ENCODE measurements at regions not wholly inside any gene's neighbourhood (a gene's known extent, or its start where the extent isn't known, plus 50 kb on each side); places are given as distances from the start of the nearest gene placed in this dataset.

DNA sequence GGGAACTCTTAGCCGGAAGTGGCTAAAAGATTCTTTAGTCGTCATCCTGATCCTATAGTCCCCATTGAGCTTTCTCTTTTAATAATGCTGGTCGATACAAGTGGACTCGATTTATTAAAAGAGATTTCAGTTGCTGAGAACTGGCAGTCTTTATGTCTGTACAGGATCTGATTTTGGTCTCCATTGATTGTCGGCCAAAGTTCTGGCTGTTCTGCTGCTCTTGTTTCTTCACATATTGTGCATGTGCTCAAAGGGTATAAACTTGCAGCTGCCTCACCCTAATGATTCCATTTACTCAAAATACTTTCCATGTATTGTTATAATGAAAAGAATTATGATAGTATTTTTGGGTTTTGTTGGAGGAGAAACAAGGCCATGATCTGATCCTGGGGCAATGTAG is 100.7 kb upstream of the CTTNBP2 start:
- no peak for DNase-seq (ENCODE audit: low spot score)

DNA sequence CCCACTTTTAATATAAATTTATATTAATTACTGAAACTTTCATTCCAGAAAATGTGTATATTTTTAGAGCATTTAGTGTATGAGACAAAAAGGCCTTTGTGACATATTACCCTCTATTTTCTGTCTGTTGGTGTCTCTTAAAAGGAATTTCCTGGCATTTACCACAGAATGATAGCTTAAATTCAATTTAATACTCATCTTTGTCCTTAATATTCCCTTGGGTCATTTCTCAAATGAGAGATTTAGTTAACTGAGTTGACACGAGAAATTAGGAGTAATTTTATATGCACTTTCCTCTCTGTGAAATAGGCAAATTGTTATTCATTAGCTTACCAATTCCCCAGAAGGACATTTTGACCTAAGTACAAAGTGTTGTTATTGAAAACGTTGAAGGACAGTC is 101.7 kb upstream of the CTTNBP2 start:
- no peak for DNase-seq (ENCODE audit: low spot score)

DNA sequence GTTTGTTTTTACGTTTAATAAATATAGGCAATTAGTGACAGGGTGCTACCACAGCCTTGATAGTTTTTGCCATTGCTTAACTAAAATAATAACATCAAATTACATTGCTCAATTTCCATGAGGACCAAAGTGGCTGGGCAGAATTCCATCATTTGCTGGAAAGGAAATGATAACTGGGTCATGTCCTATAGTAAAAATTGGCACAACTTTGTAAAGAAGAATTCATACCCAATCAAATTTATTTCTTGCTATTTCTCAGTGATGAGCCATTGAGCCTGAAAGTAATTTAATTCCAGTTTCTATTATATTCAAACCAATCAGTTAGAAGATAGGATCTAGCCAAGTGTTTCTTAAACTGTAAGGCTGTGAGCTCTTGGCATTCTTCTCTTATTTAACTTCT is 102.2 kb upstream of the CTTNBP2 start:
- DNase-seq (ENCODE audit: low spot score): no peak

DNA sequence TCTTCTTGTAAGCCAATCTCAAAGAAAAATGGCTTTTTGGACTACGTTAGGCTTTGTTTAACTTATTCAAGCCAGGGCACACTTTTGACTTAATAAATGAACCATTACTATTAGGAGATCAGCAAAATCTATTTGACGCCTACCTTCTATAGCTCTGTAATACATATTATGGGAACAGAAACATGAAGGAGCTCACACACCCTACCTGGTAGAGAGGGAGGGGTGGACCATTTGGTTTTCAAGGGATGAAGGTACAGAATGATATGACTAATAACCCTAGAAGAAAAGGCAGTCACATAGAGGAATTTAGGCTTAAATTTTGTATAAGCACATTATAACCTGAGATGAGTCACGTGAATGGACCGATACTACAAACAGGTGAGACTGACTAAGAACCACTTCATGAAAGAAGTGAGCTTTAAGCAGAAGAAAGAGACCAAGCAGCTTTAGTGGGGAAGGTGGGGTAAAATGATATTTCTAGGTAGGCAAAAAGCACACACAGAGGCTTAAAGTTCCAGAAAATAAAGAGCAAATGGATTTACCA is 106.8 kb upstream of the CTTNBP2 start:
- DNase-seq (ENCODE audit: low spot score): no peak

DNA sequence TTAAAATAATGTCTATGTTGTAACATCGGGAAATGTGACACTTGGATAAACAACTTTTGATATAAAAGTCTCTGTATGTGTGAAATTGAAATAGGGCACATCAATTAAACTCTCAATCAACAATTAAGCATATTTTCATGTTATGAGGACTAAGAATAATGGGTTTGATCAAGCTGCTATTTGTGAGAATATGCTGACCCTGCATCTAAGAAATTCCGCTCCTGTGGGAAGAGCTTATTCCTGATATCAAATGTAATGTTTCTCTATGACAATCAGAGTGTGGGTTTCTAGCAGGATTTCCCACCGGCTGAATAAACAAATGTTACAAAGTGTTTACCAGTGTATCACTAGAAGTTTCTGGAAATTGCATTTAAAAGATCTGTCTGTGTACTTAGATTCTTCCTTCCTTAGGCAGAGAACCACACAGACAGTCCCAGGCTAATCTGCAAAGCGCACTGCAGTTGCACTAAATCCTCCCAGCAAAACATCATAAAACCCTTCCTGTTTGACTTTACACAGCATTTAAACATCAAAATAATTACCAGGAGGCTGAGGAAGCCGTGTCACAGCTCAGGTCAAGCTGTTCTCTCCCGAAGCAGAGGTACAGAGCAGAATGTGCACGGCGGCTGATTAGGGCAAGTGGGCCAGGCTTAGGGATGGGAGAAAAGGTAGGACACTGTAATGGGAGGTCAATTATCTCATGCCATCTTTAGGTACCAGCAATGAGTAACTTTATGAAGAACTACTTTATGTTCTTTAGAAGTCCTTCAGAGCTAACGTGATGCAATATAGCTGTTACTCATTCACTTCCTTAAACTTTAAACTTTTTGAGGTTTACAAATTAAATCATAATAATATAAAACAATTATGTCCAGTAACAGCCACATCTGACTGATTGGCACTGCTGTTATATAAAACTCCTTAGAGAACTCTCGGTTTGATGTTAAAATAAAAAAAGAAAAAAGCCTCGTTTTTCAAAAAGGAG is 109.1 kb upstream of the CTTNBP2 start:
- DNase-seq (ENCODE audit: low spot score): no peak

DNA sequence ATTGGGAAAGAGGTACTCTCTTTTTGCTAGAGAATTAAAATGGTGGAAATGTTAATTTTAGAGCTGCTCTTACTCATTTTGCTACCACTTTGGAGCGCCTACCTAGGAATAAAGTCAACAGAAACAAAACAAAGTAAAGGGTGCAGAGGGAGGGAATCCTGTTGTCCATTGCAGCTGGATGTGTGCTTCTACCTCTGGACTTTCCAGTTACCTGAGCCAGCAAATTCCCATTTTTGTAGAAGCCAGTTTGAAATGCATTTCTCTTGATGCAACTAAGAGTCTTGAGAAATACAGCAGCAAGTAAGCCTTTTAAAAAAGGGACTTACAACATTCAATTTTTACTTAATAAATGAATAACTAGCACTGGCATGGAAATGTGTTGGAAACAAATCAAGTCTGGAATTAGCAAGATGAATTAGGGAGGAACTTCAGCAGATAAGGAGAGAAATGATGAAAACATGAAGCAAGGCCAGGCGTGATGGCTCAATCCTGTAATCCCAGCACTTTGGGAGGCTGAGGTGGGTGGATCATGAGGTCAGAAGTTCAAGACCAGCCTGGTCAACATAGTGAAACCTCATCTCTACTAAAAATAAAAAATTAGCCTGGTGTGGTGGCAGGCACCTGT is 113.5 kb upstream of the CTTNBP2 start:
- DNase-seq (ENCODE audit: low spot score): no peak

DNA sequence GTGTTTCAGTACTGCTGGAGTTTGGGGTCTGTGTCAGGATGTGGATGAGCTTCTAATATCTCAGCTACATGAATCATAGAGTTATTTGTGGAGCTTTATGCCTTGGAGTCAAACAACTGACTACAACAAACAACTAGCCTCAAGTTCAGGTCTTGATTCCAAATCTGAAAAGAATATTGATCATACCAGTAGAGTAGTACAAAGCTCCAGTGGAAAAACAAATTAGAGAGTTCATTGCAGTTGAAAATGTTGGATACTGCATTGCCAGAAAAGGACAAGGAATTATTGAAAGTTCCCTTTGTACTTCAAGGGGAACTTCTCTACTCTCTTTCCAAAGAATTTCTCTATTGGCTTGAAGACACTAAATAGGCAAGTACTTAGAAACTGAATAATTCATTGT is 117.6 kb upstream of the CTTNBP2 start:
- DNase-seq (ENCODE audit: low spot score): no peak

DNA sequence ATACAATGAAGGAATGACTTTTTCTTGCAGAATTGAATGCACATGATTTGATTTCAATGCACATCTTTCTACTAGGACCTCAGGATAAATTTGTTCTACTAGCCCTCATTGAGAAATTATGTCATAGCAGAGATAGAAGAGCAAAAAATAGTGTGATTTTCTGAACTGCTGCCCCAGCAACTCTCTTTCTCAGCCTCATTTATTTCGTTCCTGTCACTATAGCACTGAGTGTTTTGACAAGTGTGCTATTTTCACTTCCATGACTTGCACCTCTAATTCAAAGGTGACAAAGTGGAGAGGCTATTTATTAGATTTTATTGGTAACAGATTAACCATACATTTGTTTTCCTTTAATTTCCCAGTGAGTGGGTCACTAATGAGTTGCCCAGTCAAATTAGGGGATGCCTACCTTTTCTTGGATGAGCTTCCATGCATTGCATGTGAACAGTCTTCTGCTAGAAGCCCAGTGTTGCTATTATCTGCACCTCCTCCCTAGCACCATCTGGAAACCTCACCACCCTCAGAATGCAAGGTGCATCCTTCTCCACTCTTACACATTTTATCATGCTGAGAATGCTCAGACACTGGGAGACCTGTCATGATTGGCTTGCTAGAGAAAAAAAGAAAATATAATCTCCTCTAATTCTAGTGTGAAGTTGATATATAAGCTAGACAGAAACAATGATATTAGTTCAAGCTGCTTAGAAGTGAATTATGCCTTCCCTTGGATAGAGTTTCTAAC is 119.6 kb upstream of the CTTNBP2 start:
- no peak for DNase-seq (ENCODE audit: low spot score)

DNA sequence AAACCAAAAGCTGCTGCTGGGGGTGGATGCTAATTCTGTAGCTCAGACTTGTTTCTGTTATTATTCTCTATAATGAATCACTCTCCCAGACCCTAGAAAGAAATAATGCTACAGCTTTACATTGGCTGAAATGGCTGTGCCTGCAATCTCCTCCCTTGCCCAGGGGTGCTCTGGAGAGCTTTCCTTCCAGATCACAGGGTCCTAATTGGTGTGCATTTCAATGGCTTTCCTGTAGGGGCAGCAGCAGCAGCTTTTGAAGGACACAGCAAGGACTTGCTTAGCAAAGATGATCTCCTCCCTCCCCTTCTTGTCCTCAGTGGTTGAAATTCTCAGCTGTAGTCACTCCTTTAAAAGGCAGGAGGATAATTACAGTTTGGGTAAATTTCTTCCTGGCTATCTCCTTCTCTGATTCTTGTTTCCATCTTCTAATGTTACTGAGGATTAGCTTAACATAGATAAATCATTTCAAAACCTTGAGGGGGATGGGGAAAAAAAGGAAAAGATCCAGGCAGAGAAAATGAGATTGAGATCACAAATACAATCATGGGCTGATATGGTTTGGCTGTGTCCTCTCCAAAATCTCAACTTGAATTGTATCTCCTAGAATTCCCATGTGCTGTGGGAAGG is 120.2 kb upstream of the CTTNBP2 start:
- peak; percentile 49 for DNase-seq (ENCODE audit: low spot score)

DNA sequence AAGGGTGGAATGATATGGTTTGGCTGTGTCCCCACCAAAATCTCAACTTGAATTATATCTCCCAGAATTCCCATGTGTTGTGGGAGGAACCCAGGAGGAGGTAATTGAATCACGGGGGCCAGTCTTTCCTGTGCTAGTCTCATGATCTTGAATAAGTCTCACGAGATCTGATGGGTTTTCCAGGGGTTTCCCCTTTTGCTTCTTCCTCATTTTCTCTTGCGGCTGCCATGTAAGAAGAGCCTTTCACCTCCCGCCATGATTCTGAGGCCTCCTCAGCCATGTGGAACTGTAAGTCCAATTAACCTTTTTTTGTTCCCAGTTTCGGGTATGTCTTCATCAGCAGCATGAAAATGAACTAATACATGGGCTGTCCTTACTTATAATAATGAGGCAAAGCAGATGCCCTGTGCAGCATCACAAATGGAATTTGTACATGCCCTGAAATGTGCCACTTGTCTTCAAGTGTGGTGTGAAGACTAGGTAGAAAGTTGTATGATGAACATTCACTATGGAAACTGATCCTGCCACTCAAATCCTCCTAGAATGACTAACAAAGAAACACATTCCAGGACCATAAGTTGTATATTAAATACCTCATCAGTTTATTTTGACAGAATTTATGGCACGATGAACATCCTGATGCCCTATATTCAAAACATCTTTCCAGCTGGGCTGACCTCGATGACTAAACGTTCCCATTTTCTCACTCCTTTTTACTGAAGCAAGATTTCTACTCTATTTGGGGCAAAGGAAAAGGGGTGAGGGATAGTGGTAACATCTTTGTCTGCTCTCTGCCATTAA is 122.8 kb upstream of the CTTNBP2 start:
- no peak for DNase-seq (ENCODE audit: low spot score)

DNA sequence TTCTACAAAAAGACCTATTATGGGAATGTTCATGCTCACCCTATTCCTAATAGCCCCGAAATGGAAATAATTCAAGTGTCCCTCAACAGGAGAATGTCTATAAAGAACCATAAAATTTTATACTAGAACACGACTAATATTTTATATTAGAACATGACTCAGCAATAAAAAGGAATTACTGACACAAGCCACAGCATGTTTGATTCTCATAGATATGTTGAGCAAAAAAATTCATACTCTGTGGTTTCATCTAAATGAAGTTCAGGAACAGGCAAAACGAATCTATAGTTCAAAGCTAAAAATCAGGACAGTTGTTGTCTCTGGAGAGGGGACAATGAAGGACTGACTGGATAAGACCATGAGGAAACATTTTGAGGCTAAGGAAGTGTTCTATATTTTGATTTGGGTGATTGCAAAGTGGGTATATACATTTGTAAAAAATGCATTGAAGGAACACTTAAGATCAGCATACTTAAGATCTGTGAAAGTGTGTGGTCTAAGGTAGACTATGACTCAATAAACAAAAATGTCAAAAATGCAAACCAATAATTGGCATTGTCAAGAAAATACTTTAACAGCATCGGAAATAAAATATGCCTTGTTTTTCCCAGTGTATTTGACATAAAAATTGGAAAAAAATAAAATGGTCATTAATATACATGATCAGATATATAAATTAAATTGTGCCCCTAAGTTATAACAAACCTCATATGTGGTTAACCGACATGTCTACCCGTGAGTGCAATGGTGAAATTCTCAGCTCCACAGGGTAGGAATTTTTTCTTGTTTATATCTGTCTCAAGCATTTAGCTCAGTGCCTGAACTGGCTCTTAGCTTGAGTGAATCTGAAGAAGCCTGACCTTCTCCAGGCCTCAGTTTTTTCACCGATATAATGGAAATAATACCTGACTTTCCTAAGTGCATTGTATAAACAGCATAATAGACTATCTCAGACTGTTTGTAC is 124.9 kb upstream of the CTTNBP2 start:
- DNase-seq (ENCODE audit: low spot score): no peak

DNA sequence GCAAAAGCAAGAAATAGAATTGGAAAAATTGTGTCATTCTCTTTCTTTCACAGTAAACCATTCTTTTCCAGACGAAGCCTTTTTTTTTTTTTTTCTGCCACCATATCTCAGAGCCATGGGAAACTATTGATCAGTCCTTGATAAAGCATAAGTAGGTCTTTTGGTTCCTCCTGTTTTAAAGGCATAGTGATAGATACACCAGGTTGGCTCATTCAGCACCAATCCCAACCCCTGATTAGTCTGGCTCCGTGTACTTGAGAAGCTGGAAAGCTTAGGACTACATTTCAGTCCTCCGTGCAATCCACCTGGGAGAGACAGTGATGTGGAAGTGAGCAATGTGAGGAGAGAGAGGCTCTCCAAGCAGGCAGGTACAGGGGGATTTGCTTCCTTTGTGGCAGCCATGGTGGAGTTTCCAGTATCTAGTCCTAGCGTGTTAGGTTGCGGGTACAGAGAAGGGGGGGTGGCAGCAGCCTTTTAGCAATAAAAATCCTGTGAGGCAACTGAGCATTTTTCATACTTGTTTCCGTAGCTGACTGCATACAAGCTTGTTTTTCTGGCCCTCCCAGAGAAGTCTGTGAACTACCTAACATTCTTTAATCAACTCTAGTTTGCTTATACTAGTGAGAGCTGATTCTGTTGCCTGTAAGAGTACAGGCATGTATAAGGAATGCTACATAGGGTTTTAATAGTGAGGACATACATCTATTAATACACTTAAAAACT is 127.4 kb upstream of the CTTNBP2 start:
- no peak for DNase-seq (ENCODE audit: low spot score)

DNA sequence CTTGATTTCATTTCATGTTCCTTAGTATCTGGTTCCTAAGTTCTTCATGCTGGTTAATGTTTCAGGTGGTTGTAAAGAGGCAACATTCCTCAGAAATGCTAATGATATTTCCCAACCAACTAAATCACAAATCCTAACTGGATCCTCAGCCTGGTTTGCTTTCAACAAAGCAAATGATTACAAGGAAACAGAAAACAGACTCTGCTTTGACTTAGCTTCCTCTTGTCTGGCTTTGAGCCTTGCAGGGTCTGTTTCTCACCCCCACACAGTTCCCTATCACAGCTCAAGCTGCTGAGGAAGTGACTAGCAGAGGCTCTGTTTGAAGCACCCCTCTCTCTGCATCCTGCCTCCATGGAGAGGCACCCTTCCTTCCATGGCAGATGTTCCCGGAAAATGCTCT is 130.2 kb upstream of the CTTNBP2 start:
- no peak for DNase-seq (ENCODE audit: low spot score)

DNA sequence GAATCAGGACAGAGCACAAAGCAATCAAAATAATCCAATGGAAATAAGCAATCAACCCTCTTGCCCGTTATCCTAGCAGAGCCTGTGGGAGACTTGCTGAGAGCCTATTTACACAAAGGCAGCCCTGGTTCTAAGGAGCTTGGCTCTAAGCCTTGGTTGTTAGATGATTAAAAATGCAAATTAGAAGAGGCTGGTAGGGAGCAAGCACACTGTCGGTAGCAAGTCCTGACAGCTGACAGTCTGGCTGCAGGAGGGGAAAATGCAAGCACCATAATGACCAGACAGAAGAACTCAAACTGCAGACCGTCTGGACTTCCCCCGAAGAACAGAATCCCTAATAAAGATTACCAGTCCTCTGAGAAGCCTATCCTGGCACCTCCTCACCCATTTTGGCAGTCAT is 131.8 kb upstream of the CTTNBP2 start:
- DNase-seq (ENCODE audit: low spot score): no peak

DNA sequence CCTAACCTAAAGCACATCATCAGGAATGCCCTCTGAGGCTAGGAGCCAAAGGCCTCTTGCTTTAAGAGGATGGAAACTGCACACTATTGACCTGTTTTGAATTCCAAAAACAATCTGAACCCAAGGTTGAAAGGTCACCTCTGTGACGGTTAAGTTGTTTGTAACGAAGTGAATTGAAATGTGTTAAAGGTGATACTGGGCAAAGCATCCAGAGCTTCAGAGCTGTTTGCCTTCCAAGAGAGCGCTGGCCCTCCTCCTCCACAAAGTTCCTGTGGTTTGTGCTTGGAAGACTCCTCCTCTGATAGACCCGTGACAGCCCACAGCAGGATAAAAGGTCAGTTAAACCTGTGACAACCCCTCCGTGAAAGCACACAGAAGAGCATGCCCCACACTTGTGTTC is 133.7 kb upstream of the CTTNBP2 start:
- no peak for DNase-seq (ENCODE audit: low spot score)

DNA sequence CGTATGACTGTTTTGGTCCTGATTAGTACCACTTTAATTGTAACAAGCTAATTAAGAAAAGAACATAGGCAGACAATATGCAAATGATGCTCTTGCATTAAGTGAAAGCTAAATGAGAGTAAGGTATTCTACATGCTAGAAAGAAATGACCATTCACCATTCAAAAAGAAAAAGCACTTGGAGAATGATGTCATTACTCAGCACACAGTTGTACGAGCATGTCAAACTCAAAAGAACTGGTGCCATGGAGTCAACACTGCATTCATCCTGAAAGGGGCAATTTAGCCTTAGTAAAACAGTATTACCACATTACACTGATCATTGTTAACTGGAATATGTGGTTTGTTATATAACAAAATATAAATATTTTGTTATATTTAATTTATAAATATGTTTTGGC is 136.2 kb upstream of the CTTNBP2 start:
- no peak for DNase-seq (ENCODE audit: low spot score)

DNA sequence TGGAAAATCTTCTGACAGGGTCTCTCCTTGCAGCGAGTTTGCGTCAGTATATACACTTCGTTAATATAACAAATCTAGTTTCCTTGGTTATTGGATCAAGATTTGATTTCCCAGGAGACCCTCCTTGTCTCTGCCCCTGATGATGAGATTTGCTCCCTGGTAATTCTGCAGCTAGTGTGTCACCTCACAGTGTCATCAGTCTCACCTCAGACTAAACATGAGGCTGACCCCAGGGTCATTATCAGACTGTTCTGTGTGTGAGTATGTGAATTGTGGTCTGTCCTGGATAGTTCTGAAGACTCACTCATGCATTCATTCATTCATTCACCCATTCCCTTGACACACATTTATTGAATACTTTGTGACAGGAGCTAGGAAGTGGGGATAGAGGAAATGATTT is 138.4 kb upstream of the CTTNBP2 start:
- DNase-seq (ENCODE audit: low spot score): no peak

DNA sequence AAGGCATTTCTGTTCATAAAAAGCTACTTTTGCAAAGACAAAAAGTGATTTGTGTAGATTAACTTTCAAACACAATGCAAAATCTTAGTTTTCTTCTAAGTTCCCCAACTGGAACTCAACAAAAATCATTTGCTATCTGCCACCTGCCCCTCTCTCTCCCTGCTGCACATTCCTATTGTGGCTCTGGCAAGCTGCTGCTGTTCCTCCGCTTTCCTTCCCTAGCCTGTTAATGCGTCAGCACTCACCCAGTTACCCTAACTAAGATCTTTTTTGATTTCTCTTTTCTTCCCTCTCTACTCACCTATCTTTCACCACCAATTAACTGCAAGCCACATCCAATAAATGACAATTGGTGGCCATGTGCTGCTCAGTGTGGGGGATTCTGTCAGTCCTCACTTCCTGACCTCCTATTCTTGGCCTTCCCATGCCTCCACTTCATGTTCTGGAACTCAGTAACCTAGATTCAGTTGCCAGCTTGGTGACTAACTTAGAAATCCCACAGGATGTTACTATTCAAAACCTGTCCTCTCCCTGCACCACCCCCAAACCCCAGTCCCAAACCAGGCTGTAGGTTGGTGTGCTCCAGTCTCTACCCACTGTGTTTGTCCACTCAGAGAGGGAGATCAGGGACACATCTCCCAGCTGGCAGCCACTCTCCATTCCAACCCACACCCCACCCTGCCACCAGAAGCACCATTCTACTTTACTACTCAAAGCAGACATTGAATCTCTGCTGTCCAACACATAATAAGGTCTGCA is 140.2 kb upstream of the CTTNBP2 start:
- DNase-seq (ENCODE audit: low spot score): no peak

DNA sequence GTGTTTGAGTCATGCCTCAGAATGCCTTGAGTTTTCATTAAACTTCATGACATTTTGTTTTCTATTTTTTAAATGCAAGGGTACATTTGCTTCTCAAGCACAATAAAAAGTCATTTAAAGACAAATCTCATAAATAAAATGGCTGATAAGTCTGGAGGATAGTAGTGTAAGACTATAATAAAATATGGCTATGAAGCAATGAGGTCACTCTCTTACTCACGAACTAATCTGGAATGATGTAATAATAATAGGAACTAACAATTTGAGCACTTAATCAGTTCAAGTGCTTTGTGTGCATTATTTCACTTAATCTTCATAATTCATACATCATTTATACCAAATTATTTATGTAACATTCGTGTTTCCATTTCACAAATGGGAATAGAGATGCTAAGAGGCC is 149.3 kb upstream of the CTTNBP2 start:
- DNase-seq (ENCODE audit: low spot score): no peak
